WI38 (cell line): ENCODE measurements at regions not wholly inside any gene's neighbourhood (a gene's known extent, or its start where the extent isn't known, plus 50 kb on each side); places are given as distances from the start of the nearest gene placed in this dataset.

Experiments
- H3K4me3 ChIP-seq: 2 replicates; pipeline ENCODE4 v1.5.1; 2011; ENCODE audit warnings: low read depth, mild to moderate bottlenecking, control low read depth, low read length
- CTCF ChIP-seq: IDR thresholded peaks from 2 replicates; pipeline ENCODE4 v1.5.1; 2012; ENCODE audit warnings: low read depth, mild to moderate bottlenecking, control low read depth, low read length

- no peak overlapping the region for H3K4me3 ChIP-seq
- no peak for TF ChIP-seq CTCF
These were observed 88.5 kb upstream of the HIVEP1 start for GRCh38 chr6:11923621-11924020.

- no peak overlapping the region for H3K4me3 ChIP-seq
- no peak for TF ChIP-seq CTCF
These were observed 89.2 kb upstream of the HIVEP1 start for GRCh38 chr6:11922901-11923300.

GRCh38 chr6:11921751-11922150, 90.4 kb upstream of the HIVEP1 start:
- H3K4me3 ChIP-seq, result no peak overlapping the region
- no peak for TF ChIP-seq CTCF

GRCh38 chr6:11921017-11921438, 91.1 kb upstream of the HIVEP1 start:
- no peak overlapping the region for H3K4me3 ChIP-seq
- TF ChIP-seq CTCF, result no peak

- no peak overlapping the region for H3K4me3 ChIP-seq
- no peak for TF ChIP-seq CTCF
These were observed 91.5 kb upstream of the HIVEP1 start for GRCh38 chr6:11920566-11920965.

GRCh38 chr6:11919771-11920440, 92.2 kb upstream of the HIVEP1 start:
- TF ChIP-seq CTCF, result no peak
- H3K4me3 ChIP-seq, result no peak overlapping the region

- H3K4me3 ChIP-seq, result no peak overlapping the region
- no peak for TF ChIP-seq CTCF
These were observed 93.1 kb upstream of the HIVEP1 start for GRCh38 chr6:11918739-11919605.
